ENCODE measurements at regions not wholly inside any gene's neighbourhood (a gene's known extent, or its start where the extent isn't known, plus 50 kb on each side); places are given as distances from the start of the nearest gene placed in this dataset.

- no peak for DNase-seq
- Histone ChIP-seq H3K27me3 (ENCODE audit: control insufficient read depth, insufficient read depth, low read length, poor library complexity, severe bottlenecking) (no peaks in the 10 kb centered on the region), H3K4me3 (ENCODE audit: low read length) (no peak overlapping the region), H3K36me3 (ENCODE audit: control insufficient read depth, insufficient read depth, low read length) (no peaks in the 10 kb centered on the region), H3K9ac (ENCODE audit: extremely low read depth, low read length, poor library complexity, severe bottlenecking) (no peak overlapping the region), H3K27ac (ENCODE audit: low read depth, low read length) (no peak overlapping the region), H3K9me3 (ENCODE audit: control insufficient read depth, low read length) (no peaks in the 10 kb centered on the region), H3K4me1 (ENCODE audit: control insufficient read depth, insufficient read depth, low read length) (no peaks in the 10 kb centered on the region)
- 94 to 97% methylated on average over 14 of the region's 14 CpGs for WGBS, 2 experiments (ENCODE audit: insufficient coverage in 1 of 2, insufficient read length in 1 of 2)
- Mint-ChIP-seq H3K27me3 (ENCODE audit: insufficient read depth) (no peaks in the 10 kb centered on the region), H3K36me3 (ENCODE audit: low read depth) (no peaks in the 10 kb centered on the region), H3K4me1 (peaks cover 22% of the 10 kb centered on the region), H3K4me3 (no peak overlapping the region), H3K27ac (no peak overlapping the region), H3K9me3 (no peaks in the 10 kb centered on the region)
- TF ChIP-seq CTCF (conservative IDR thresholded peaks at IDR 0.05), result no peak
These were observed 230.0 kb downstream of the HS3ST1 start for GRCh38 chr4:11198516-11199305.

GRCh38 chr4:11197631-11198341 lies 230.9 kb downstream of the HS3ST1 start:
- H3K36me3 Mint-ChIP-seq (ENCODE audit: low read depth), result no peaks in the 10 kb centered on the region
- no peaks in the 10 kb centered on the region for H3K9me3 ChIP-seq (ENCODE audit: control insufficient read depth, low read length)
- WGBS, 2 experiments (ENCODE audit: insufficient coverage in 1 of 2, insufficient read length in 1 of 2), result 90 to 91% methylated on average over 2 to 7 of the region's 8 CpGs
- no peak overlapping the region for H3K27ac Mint-ChIP-seq
- no peak overlapping the region for H3K27ac ChIP-seq (ENCODE audit: low read depth, low read length)
- DNase-seq, result no peak
- H3K4me1 ChIP-seq (ENCODE audit: control insufficient read depth, insufficient read depth, low read length), result no peaks in the 10 kb centered on the region
- no peak for TF ChIP-seq CTCF (conservative IDR thresholded peaks at IDR 0.05)
- H3K4me3 Mint-ChIP-seq, result no peak overlapping the region
- no peaks in the 10 kb centered on the region for H3K9me3 Mint-ChIP-seq
- H3K4me3 ChIP-seq (ENCODE audit: low read length), result no peak overlapping the region
- peaks cover 22% of the 10 kb centered on the region for H3K4me1 Mint-ChIP-seq
- no peaks in the 10 kb centered on the region for H3K36me3 ChIP-seq (ENCODE audit: control insufficient read depth, insufficient read depth, low read length)
- H3K27me3 Mint-ChIP-seq (ENCODE audit: insufficient read depth), result no peaks in the 10 kb centered on the region
- H3K27me3 ChIP-seq (ENCODE audit: control insufficient read depth, insufficient read depth, low read length, poor library complexity, severe bottlenecking), result no peaks in the 10 kb centered on the region
- no peak overlapping the region for H3K9ac ChIP-seq (ENCODE audit: extremely low read depth, low read length, poor library complexity, severe bottlenecking)

- no peaks in the 10 kb centered on the region for H3K4me1 ChIP-seq (ENCODE audit: control insufficient read depth, insufficient read depth, low read length)
- Mint-ChIP-seq H3K4me1 (peaks cover 22% of the 10 kb centered on the region), H3K27me3 (ENCODE audit: insufficient read depth) (no peaks in the 10 kb centered on the region), H3K27ac (no peak overlapping the region), H3K9me3 (no peaks in the 10 kb centered on the region), H3K4me3 (no peak overlapping the region), H3K36me3 (ENCODE audit: low read depth) (no peaks in the 10 kb centered on the region)
- no peak overlapping the region for H3K27ac ChIP-seq (ENCODE audit: low read depth, low read length)
- H3K9ac ChIP-seq (ENCODE audit: extremely low read depth, low read length, poor library complexity, severe bottlenecking), result no peak overlapping the region
- no peaks in the 10 kb centered on the region for H3K27me3 ChIP-seq (ENCODE audit: control insufficient read depth, insufficient read depth, low read length, poor library complexity, severe bottlenecking)
- no peak for DNase-seq
- TF ChIP-seq CTCF (conservative IDR thresholded peaks at IDR 0.05), result no peak
- 92 to 97% methylated on average over 4 of the region's 4 CpGs for WGBS, 2 experiments (ENCODE audit: insufficient coverage in 1 of 2, insufficient read length in 1 of 2)
- no peak overlapping the region for H3K4me3 ChIP-seq (ENCODE audit: low read length)
- H3K36me3 ChIP-seq (ENCODE audit: control insufficient read depth, insufficient read depth, low read length), result no peaks in the 10 kb centered on the region
- H3K9me3 ChIP-seq (ENCODE audit: control insufficient read depth, low read length), result no peaks in the 10 kb centered on the region
These were observed 231.7 kb downstream of the HS3ST1 start for GRCh38 chr4:11196927-11197522.
